A549 (cell line): ENCODE measurements at regions not wholly inside any gene's neighbourhood (a gene's known extent, or its start where the extent isn't known, plus 50 kb on each side); places are given as distances from the start of the nearest gene placed in this dataset.
"Not testable (repeated sequence)": the region's sequence is repeated elsewhere in the genome, so short reads cannot be mapped to it uniquely, and the experiment has no call there.

Source experiments
- ATAC-seq, 2 experiments: fragments of 200-7000 bp in 1 of 2; fragments of >200 bp in 1 of 2; cut with Nextera tagmentation in 1 of 2; cut with Tn5 transposase in 1 of 2; 3 replicates each; pipeline versions ENCODE4 v1.8.0 to v1.9.1; 2018 to 2020; ENCODE audit warnings: mild to moderate bottlenecking in 1 of 2, moderate library complexity in 1 of 2
- CTCF ChIA-PET: fragments of 300-600 bp; sonication (Branson Sonifier 250); formaldehyde crosslinking; extraction: SDS; loops from one replicate; lab custom pipeline; 2021; ENCODE audit warnings: antibody characterized with exemption, inconsistent platforms; lab: Yijun Ruan, JAX
- POLR2A ChIA-PET: fragments of 350-600 bp; formaldehyde crosslinking; extraction: SDS; loops from one replicate; lab custom pipeline; 2021; ENCODE audit warnings: antibody characterized with exemption, inconsistent platforms; lab: Yijun Ruan, JAX
- DNase-seq, 2 experiments: peaks; one replicate each; pipeline versions ENCODE4 v3.0.0 to v3.0.0-alpha.2; 2011 to 2016; ENCODE audit warnings: low read depth in 1 of 2, low spot score in 1 of 2
- FAIRE-seq: peaks from 2 replicates; lab custom pipeline; 2011; peaks lifted over from hg19 to GRCh38; lab: Jason Lieb, UNC
- H3K27ac ChIP-seq, 2 experiments: fragments of >200 bp; sonication (Bioruptor Twin); formaldehyde crosslinking; 3 replicates each; pipeline ENCODE4 v1.5.1; 2016 to 2017
- H3K4me1 ChIP-seq: fragments of >200 bp; sonication (Bioruptor Twin); formaldehyde crosslinking; 3 replicates; pipeline ENCODE4 v1.6.1; 2016
- H3K4me2 ChIP-seq: fragments of >200 bp; sonication (Bioruptor Twin); formaldehyde crosslinking; 3 replicates; pipeline ENCODE4 v1.6.1; 2016
- H3K4me3 ChIP-seq: fragments of >200 bp; sonication (Bioruptor Twin); formaldehyde crosslinking; 3 replicates; pipeline ENCODE4 v1.5.1; 2016
- H3K9me3 ChIP-seq: fragments of >200 bp; sonication (Bioruptor Twin); formaldehyde crosslinking; 3 replicates; pipeline ENCODE4 v1.6.1; 2016
- BCL3 ChIP-seq: fragments of >200 bp; sonication (Bioruptor Twin); formaldehyde crosslinking; IDR thresholded peaks from 3 replicates; pipeline ENCODE4 v1.6.1; 2016
- CEBPB ChIP-seq, 2 experiments: fragments of >200 bp in 1 of 2; sonication (Bioruptor Twin) in 1 of 2; formaldehyde crosslinking in 1 of 2; IDR thresholded peaks; 2 replicates each; pipeline ENCODE4 v1.6.1; 2012 to 2016
- CTCF ChIP-seq: fragments of >200 bp; sonication (Bioruptor Twin); formaldehyde crosslinking; IDR thresholded peaks from 3 replicates; pipeline ENCODE4 v1.5.1; 2016
- E2F6 ChIP-seq: IDR thresholded peaks from 2 replicates; pipeline ENCODE4 v1.6.1; 2012; ENCODE audit warnings: low read depth, borderline replicate concordance
- EP300 ChIP-seq, 2 experiments: fragments of >200 bp; sonication (Bioruptor Twin); formaldehyde crosslinking; IDR thresholded peaks; 2 replicates in 1 of 2; 3 replicates in 1 of 2; pipeline ENCODE4 v1.6.1; 2016 to 2017
- HDAC2 ChIP-seq: fragments of 200-600 bp; sonication (generic); IDR thresholded peaks from 2 replicates; pipeline ENCODE4 v1.6.1; 2016
- HES2 ChIP-seq: fragments of >200 bp; sonication (Bioruptor Twin); formaldehyde crosslinking; IDR thresholded peaks from 2 replicates; pipeline ENCODE4 v1.6.1; 2016
- HOXB13 ChIP-seq: fragments of 250-450 bp; sonication (Bioruptor Pico); IDR thresholded peaks from 2 replicates; pipeline ENCODE4 v1.5.0; 2020; ENCODE audit warnings: low read depth, mild to moderate bottlenecking, moderate library complexity
- KDM5A ChIP-seq: fragments of 200-600 bp; sonication (generic); IDR thresholded peaks from 2 replicates; pipeline ENCODE4 v1.6.1; 2016; ENCODE audit warnings: antibody characterized with exemption, mild to moderate bottlenecking
- MAZ ChIP-seq: fragments of 150-350 bp; IDR thresholded peaks from 2 replicates; pipeline ENCODE4 v1.6.1; 2014; ENCODE audit warnings: antibody characterized with exemption, low read depth, low read length, borderline replicate concordance
- NFE2L2 ChIP-seq: fragments of 150-350 bp; conservative IDR thresholded peaks from 2 replicates; pipeline ENCODE4 v1.6.1; 2014; ENCODE audit warnings: low read length
- NR3C1 ChIP-seq: fragments of >200 bp; sonication (Bioruptor Twin); formaldehyde crosslinking; IDR thresholded peaks from 3 replicates; pipeline ENCODE4 v1.6.1; 2017
- PBX3 ChIP-seq: IDR thresholded peaks from 2 replicates; pipeline ENCODE4 v1.6.1; 2012
- POLR2A ChIP-seq: IDR thresholded peaks from 2 replicates; pipeline ENCODE4 v1.6.1; 2012; ENCODE audit warnings: mild to moderate bottlenecking, low read length
- RARB ChIP-seq: fragments of 250-450 bp; sonication (Bioruptor Pico); IDR thresholded peaks from 2 replicates; pipeline ENCODE4 v1.8.0; 2021; ENCODE audit warnings: mild to moderate bottlenecking, moderate library complexity
- RCOR1 ChIP-seq: fragments of 150-350 bp; IDR thresholded peaks from 2 replicates; pipeline ENCODE4 v1.6.1; 2014; ENCODE audit warnings: antibody characterized with exemption, low read length, low read depth
- USF2 ChIP-seq: fragments of 450-650 bp; IDR thresholded peaks from 2 replicates; pipeline ENCODE4 v1.6.1; 2014; ENCODE audit warnings: antibody characterized with exemption
- ZC3H11A ChIP-seq: fragments of 450-650 bp; IDR thresholded peaks from 2 replicates; pipeline ENCODE4 v1.6.1; 2014; ENCODE audit warnings: antibody characterized with exemption, mild to moderate bottlenecking
- ZFP36 ChIP-seq: fragments of 450-650 bp; IDR thresholded peaks from 2 replicates; pipeline ENCODE4 v1.6.1; 2014; ENCODE audit warnings: borderline replicate concordance; ENCODE audit not compliant: partially characterized antibody
- WGBS: methylation state at CpG from one replicate; pipeline ENCODE4 v1.1.6; 2017; ENCODE audit errors: missing lambda C conversion rate; 5-methylcytosine and 5-hydroxymethylcytosine counted together

- H3K4me3 ChIP-seq, POLR2A ChIA-PET, CTCF ChIA-PET, H3K4me1 ChIP-seq, DNase-seq, FAIRE-seq, H3K27ac ChIP-seq, ATAC-seq, H3K4me2 ChIP-seq, H3K9me3 ChIP-seq: not testable (repeated sequence)
- WGBS, result 35% methylated on average over 1 of the region's 1 CpG
These were observed 67.9 kb upstream of the MEGF10 start for GRCh38 chr5:127222571-127223156.

- ATAC-seq (no peak), FAIRE-seq (no peak)
These were observed 67.2 kb upstream of the MEGF10 start for GRCh38 chr5:127223256-127223974.

More at GRCh38 chr5:127223256-127223974, 67.2 kb upstream of the MEGF10 start:
- DNase-seq, result no peak
- WGBS, result 51% methylated on average over 6 of the region's 6 CpGs
- no peaks in the 10 kb centered on the region for H3K9me3 ChIP-seq
- no peaks in the 10 kb centered on the region for H3K4me1 ChIP-seq
- ChIA-PET CTCF (no interaction called here), POLR2A (no interaction called here)
- H3K4me2 ChIP-seq, result no peak overlapping the region
- H3K27ac ChIP-seq, result no peak overlapping the region
- TF ChIP-seq HOXB13 (no peak), ZFP36 (no peak), HDAC2 (no peak), KDM5A (no peak), POLR2A (no peak), CTCF (no peak), HES2 (no peak), CEBPB (IDR thresholded peaks at IDR 0.05) (no peak), PBX3 (no peak), BCL3 (no peak), USF2 (no peak), NFE2L2 (no peak), RARB (CRISPR knock-in tag) (no peak), NR3C1 (no peak), E2F6 (no peak), ZC3H11A (no peak), EP300 (IDR thresholded peaks at IDR 0.05) (no peak), RCOR1 (no peak), MAZ (no peak)
- TF ChIP-seq, all 56 proteins: peak for 0
- no peak overlapping the region for H3K4me3 ChIP-seq
